ENCODE measurements at regions not wholly inside any gene's neighbourhood (a gene's known extent, or its start where the extent isn't known, plus 50 kb on each side); places are given as distances from the start of the nearest gene placed in this dataset.

- no peak overlapping the region for H3K4me3 ChIP-seq (ENCODE audit: low read length)
- DNase-seq (ENCODE audit: low read depth) = no peak
- no peak for TF ChIP-seq CTCF (IDR thresholded peaks at IDR 0.05; ENCODE audit: insufficient read depth, low read depth, low read length, missing control alignments)
Measured at GRCh38 chr1:165062346-165062745, 294.2 kb downstream of the LMX1A start.

- DNase-seq (ENCODE audit: low read depth) = peak; percentile 46
- no peak overlapping the region for H3K4me3 ChIP-seq (ENCODE audit: low read length)
- TF ChIP-seq CTCF (IDR thresholded peaks at IDR 0.05; ENCODE audit: insufficient read depth, low read depth, low read length, missing control alignments) = no peak
Measured at GRCh38 chr1:165060285-165060793, 296.2 kb downstream of the LMX1A start.

- DNase-seq (ENCODE audit: low read depth) = peak; percentile 77
- TF ChIP-seq CTCF (IDR thresholded peaks at IDR 0.05; ENCODE audit: insufficient read depth, low read depth, low read length, missing control alignments) = no peak
- no peak overlapping the region for H3K4me3 ChIP-seq (ENCODE audit: low read length)
Measured at GRCh38 chr1:165057956-165058355, 298.6 kb downstream of the LMX1A start.

GRCh38 chr1:165056914-165057313 lies 299.6 kb downstream of the LMX1A start:
- no peak for DNase-seq (ENCODE audit: low read depth)
- no peak overlapping the region for H3K4me3 ChIP-seq (ENCODE audit: low read length)
- no peak for TF ChIP-seq CTCF (IDR thresholded peaks at IDR 0.05; ENCODE audit: insufficient read depth, low read depth, low read length, missing control alignments)

- no peak overlapping the region for H3K4me3 ChIP-seq (ENCODE audit: low read length)
- TF ChIP-seq CTCF (IDR thresholded peaks at IDR 0.05; ENCODE audit: insufficient read depth, low read depth, low read length, missing control alignments) = no peak
- no peak for DNase-seq (ENCODE audit: low read depth)
Measured at GRCh38 chr1:165055581-165055980, 300.9 kb downstream of the LMX1A start.

- no peak for DNase-seq (ENCODE audit: low read depth)
- H3K4me3 ChIP-seq (ENCODE audit: low read length) = no peak overlapping the region
- TF ChIP-seq CTCF (IDR thresholded peaks at IDR 0.05; ENCODE audit: insufficient read depth, low read depth, low read length, missing control alignments) = no peak
Measured at GRCh38 chr1:165054627-165055026, 301.9 kb downstream of the LMX1A start.

GRCh38 chr1:165053351-165053750 lies 303.2 kb downstream of the LMX1A start:
- peak; percentile 37 for DNase-seq (ENCODE audit: low read depth)
- no peak for TF ChIP-seq CTCF (IDR thresholded peaks at IDR 0.05; ENCODE audit: insufficient read depth, low read depth, low read length, missing control alignments)
- H3K4me3 ChIP-seq (ENCODE audit: low read length) = no peak overlapping the region

All from epithelial cell of esophagus (primary cell).